Neuronal stem cell (in vitro differentiated cells): ENCODE measurements at regions not wholly inside any gene's neighbourhood (a gene's known extent, or its start where the extent isn't known, plus 50 kb on each side); places are given as distances from the start of the nearest gene placed in this dataset.

Experiments
- DNase-seq: peaks from one replicate; pipeline ENCODE4 v3.0.0-alpha.2; 2013; ENCODE audit warnings: low spot score
- H2AFZ ChIP-seq: one replicate; pipeline ENCODE4 v1.6.1; 2013; ENCODE audit warnings: mild to moderate bottlenecking, low read length, inconsistent platforms
- H2AK5ac ChIP-seq: 2 replicates; pipeline ENCODE4 v1.6.1; 2013; ENCODE audit warnings: low read depth, mild to moderate bottlenecking, inconsistent platforms, low read length, moderate library complexity, mixed read lengths
- H2BK120ac ChIP-seq: 2 replicates; pipeline ENCODE4 v1.6.1; 2013; ENCODE audit warnings: low read depth, mild to moderate bottlenecking, inconsistent platforms, low read length, moderate library complexity, mixed read lengths
- H2BK12ac ChIP-seq: one replicate; pipeline ENCODE4 v1.6.1; 2013; ENCODE audit warnings: low read length, inconsistent platforms
- H2BK15ac ChIP-seq: 2 replicates; pipeline ENCODE4 v1.6.1; 2013; ENCODE audit warnings: mild to moderate bottlenecking, low read length, inconsistent platforms, mixed read lengths
- H2BK5ac ChIP-seq: one replicate; pipeline ENCODE4 v1.6.1; 2013; ENCODE audit warnings: inconsistent platforms, mild to moderate bottlenecking, low read length, moderate library complexity
- H3K14ac ChIP-seq: one replicate; pipeline ENCODE4 v1.6.1; 2013; ENCODE audit warnings: low read length, inconsistent platforms
- H3K18ac ChIP-seq: 2 replicates; pipeline ENCODE4 v1.6.1; 2013; ENCODE audit warnings: low read length, inconsistent platforms
- H3K23ac ChIP-seq: 2 replicates; pipeline ENCODE4 v1.6.1; 2013; ENCODE audit warnings: low read depth, mild to moderate bottlenecking, mixed read lengths, low read length, inconsistent platforms; ENCODE audit not compliant: poor library complexity
- H3K27ac ChIP-seq: replicated peaks from 3 replicates; pipeline ENCODE4 v1.5.1; 2013; ENCODE audit warnings: low read length, inconsistent platforms
- H3K27me3 ChIP-seq, 3 experiments: 2 replicates each; pipeline ENCODE4 v1.6.1; 2013; ENCODE audit warnings: low read length in 3 of 3, mild to moderate bottlenecking in 2 of 3, inconsistent platforms in 1 of 3, low read depth in 1 of 3, mixed read lengths in 1 of 3, moderate library complexity in 1 of 3; ENCODE audit not compliant: control insufficient read depth in 3 of 3, insufficient read depth in 3 of 3
- H3K36me3 ChIP-seq, 2 donors: replicated peaks in 1 of 2; 2 replicates each; pipeline ENCODE4 v1.6.1; 2013; ENCODE audit warnings: low read length in 2 of 2; ENCODE audit not compliant: control insufficient read depth in 2 of 2, insufficient read depth in 2 of 2
- H3K4ac ChIP-seq: 2 replicates; pipeline ENCODE4 v1.6.1; 2013; ENCODE audit warnings: inconsistent platforms, mild to moderate bottlenecking, low read length, moderate library complexity
- H3K4me1 ChIP-seq, 2 donors: 1 replicate in 1 of 2; 2 replicates in 1 of 2; pipeline ENCODE4 v1.6.1; 2013; ENCODE audit warnings: low read length in 2 of 2, low read depth in 1 of 2; ENCODE audit not compliant: control insufficient read depth in 2 of 2, insufficient read depth in 1 of 2
- H3K4me2 ChIP-seq: one replicate; pipeline ENCODE4 v1.6.1; 2013; ENCODE audit warnings: mild to moderate bottlenecking, low read length, inconsistent platforms; ENCODE audit not compliant: insufficient read depth, poor library complexity, severe bottlenecking
- H3K4me3 ChIP-seq, 2 donors: 2 replicates each; pipeline ENCODE4 v1.5.1; 2013; ENCODE audit warnings: low read length in 2 of 2, mild to moderate bottlenecking in 2 of 2, inconsistent platforms in 1 of 2, moderate library complexity in 1 of 2
- H3K79me1 ChIP-seq: one replicate; pipeline ENCODE4 v1.6.1; 2013; ENCODE audit warnings: low read depth, mild to moderate bottlenecking, inconsistent platforms, low read length, moderate library complexity
- H3K9ac ChIP-seq: one replicate; pipeline ENCODE4 v1.6.1; 2013; ENCODE audit warnings: mild to moderate bottlenecking, low read depth, low read length, inconsistent platforms; ENCODE audit not compliant: poor library complexity
- H3K9me3 ChIP-seq, 2 donors: replicated peaks in 1 of 2; 2 replicates each; pipeline versions ENCODE3 to v1.6.1; 2013; ENCODE audit warnings: low read length in 2 of 2, mild to moderate bottlenecking in 2 of 2, inconsistent platforms in 1 of 2, low read depth in 1 of 2, mixed read lengths in 1 of 2, moderate library complexity in 1 of 2; ENCODE audit not compliant: control insufficient read depth in 2 of 2, insufficient read depth in 1 of 2
- H4K8ac ChIP-seq: one replicate; pipeline ENCODE4 v1.6.1; 2013; ENCODE audit warnings: low read depth, mild to moderate bottlenecking, inconsistent platforms, low read length, moderate library complexity
- H4K91ac ChIP-seq: one replicate; pipeline ENCODE4 v1.6.1; 2013; ENCODE audit warnings: low read length, low read depth, mild to moderate bottlenecking, inconsistent platforms; ENCODE audit not compliant: poor library complexity
- WGBS, 2 donors: extraction: QIAGEN DNeasy Blood & Tissue Kit; methylation state at CpG; one replicate each; pipeline ENCODE4 v1.1.7; 2013; ENCODE audit warnings: missing lambda C conversion rate in 2 of 2, mixed read lengths in 1 of 2; ENCODE audit not compliant: insufficient read length in 2 of 2, insufficient replicate concordance in 1 of 2; ENCODE audit errors: extremely low coverage in 2 of 2; 5-methylcytosine and 5-hydroxymethylcytosine counted together

DNA sequence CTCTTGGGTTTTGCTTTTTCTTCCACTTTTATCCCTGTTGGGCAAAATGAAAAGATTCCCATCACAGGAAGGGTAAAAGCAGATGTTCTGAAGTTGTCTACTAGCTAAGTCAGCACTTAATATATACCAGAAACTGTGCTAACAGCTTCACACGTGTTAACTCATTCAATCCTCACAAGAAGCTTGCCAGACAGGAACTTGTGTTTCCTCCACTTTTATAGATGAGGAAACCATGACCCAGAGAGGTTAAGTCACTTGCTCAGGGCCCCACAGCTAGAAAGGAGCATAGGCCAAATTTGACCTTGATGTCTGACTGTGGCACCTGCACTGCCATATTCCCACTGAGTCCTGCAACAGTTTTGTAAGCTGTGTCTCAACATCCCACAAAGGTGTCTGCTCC is 76.8 kb upstream of the EPC2 start:
- no peak overlapping the region for H3K14ac ChIP-seq

GRCh38 chr2:148568597-148568996 is 76.0 kb upstream of the EPC2 start:
- Histone ChIP-seq H3K36me3 (no peaks in the 10 kb centered on the region), H3K4ac (no peak overlapping the region), H3K27me3 (no peaks in the 10 kb centered on the region), H3K18ac (peak overlapping the region; percentile 42), H2BK15ac (no peak overlapping the region), H3K4me2 (no peak overlapping the region), H2AK5ac (no peak overlapping the region), H2BK5ac (no peak overlapping the region), H2BK12ac (no peak overlapping the region), H4K8ac (no peak overlapping the region), H3K79me1 (no peaks in the 10 kb centered on the region), H3K27ac (no peak overlapping the region), H3K4me3 (no peak overlapping the region), H2AFZ (peak overlapping the region; percentile 39), H3K9me3 (no peaks in the 10 kb centered on the region), H4K91ac (no peak overlapping the region), H3K9ac (no peak overlapping the region), H3K4me1 (peaks cover 8 to 11% of the 10 kb centered on the region in 2 donors), H3K14ac (no peak overlapping the region), H2BK120ac (no peak overlapping the region), H3K23ac (no peak overlapping the region)
- DNase-seq: no peak
- WGBS, 2 donors: no CpG with 5 or more reads among the region's 9 CpGs

More for the DNA sequence above, 76.8 kb upstream of the EPC2 start:
- Histone ChIP-seq H3K23ac (no peak overlapping the region), H2AK5ac (no peak overlapping the region), H2AFZ (no peak overlapping the region), H3K4me3 (no peak overlapping the region), H3K4me2 (no peak overlapping the region), H2BK15ac (no peak overlapping the region), H4K8ac (no peak overlapping the region), H3K4ac (no peak overlapping the region), H2BK5ac (no peak overlapping the region), H2BK120ac (no peak overlapping the region), H2BK12ac (no peak overlapping the region), H3K4me1 (peaks cover 8 to 11% of the 10 kb centered on the region in 2 donors), H3K9ac (no peak overlapping the region), H3K27ac (no peak overlapping the region), H3K9me3 (no peaks in the 10 kb centered on the region), H3K18ac (no peak overlapping the region), H3K27me3 (no peaks in the 10 kb centered on the region), H3K36me3 (no peaks in the 10 kb centered on the region), H3K79me1 (no peaks in the 10 kb centered on the region), H4K91ac (no peak overlapping the region)
- no CpG with 5 or more reads among the region's 1 CpG for WGBS, 2 donors
- DNase-seq: no peak

DNA sequence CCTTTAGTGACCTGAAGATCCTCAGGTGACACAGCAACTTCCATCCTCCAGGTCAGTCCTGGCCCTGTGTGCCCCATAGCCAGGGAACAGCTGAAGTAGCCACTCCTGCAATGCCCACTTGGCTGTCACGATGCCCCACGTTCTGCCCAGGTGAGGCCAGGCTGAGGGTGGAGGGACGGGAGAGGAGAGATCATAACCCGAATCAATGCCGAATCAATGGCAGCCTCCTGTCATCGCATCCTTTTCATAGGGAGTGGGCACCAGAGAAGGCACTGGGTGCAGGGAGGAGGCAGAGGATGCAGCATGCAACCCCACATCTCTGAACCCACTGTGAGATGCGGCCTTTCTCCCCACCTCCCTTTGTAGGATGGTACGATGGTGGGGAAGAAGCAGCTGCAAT is 75.3 kb upstream of the EPC2 start:
- Histone ChIP-seq H3K36me3 (no peaks in the 10 kb centered on the region), H2BK12ac (no peak overlapping the region), H3K79me1 (no peaks in the 10 kb centered on the region), H3K4me3 (no peak overlapping the region), H2BK120ac (no peak overlapping the region), H3K27ac (no peak overlapping the region), H4K91ac (no peak overlapping the region), H3K4me2 (no peak overlapping the region), H2AFZ (no peak overlapping the region), H4K8ac (no peak overlapping the region), H3K23ac (no peak overlapping the region), H3K14ac (no peak overlapping the region), H3K9me3 (no peaks in the 10 kb centered on the region), H3K4ac (no peak overlapping the region), H3K27me3 (no peaks in the 10 kb centered on the region), H2BK5ac (no peak overlapping the region), H3K18ac (no peak overlapping the region), H3K4me1 (peaks cover 8 to 11% of the 10 kb centered on the region in 2 donors), H2AK5ac (no peak overlapping the region), H2BK15ac (no peak overlapping the region), H3K9ac (peak overlapping the region; percentile 51)
- no peak for DNase-seq
- WGBS, 2 donors: no CpG with 5 or more reads among the region's 8 CpGs

GRCh38 chr2:148570989-148571388 is 73.6 kb upstream of the EPC2 start:
- no peak overlapping the region for H2BK15ac ChIP-seq
- H3K9me3 ChIP-seq: no peaks in the 10 kb centered on the region
- H3K27me3 ChIP-seq: peaks cover 0 to 11% (median 0%) of the 10 kb centered on the region in 3 experiments
- H3K4ac ChIP-seq: no peak overlapping the region
- H2BK120ac ChIP-seq: no peak overlapping the region
- no peak overlapping the region for H3K23ac ChIP-seq
- no peak overlapping the region for H3K4me3 ChIP-seq
- peak overlapping the region; percentile 85 for H2AFZ ChIP-seq
- no CpG with 5 or more reads among the region's 7 CpGs for WGBS, 2 donors
- no peak overlapping the region for H2BK12ac ChIP-seq
- DNase-seq: no peak
- no peaks in the 10 kb centered on the region for H3K36me3 ChIP-seq
- no peak overlapping the region for H2AK5ac ChIP-seq
- H3K4me2 ChIP-seq: no peak overlapping the region
- H3K27ac ChIP-seq: no peak overlapping the region
- no peak overlapping the region for H3K9ac ChIP-seq
- no peak overlapping the region for H4K8ac ChIP-seq
- H3K14ac ChIP-seq: no peak overlapping the region
- H3K79me1 ChIP-seq: no peaks in the 10 kb centered on the region
- no peak overlapping the region for H2BK5ac ChIP-seq
- H4K91ac ChIP-seq: no peak overlapping the region
- peak overlapping the region; percentile 22 for H3K18ac ChIP-seq
- H3K4me1 ChIP-seq: peaks cover 8 to 12% of the 10 kb centered on the region in 2 donors
